Activated naive CD8-positive, alpha-beta T cell treated with anti-CD3 and anti-CD28 coated beads, Interleukin-2, amount 50 U/mL, for 24 hours (primary cell): ENCODE measurements at regions not wholly inside any gene's neighbourhood (a gene's known extent, or its start where the extent isn't known, plus 50 kb on each side); places are given as distances from the start of the nearest gene placed in this dataset.

Experiments
- ATAC-seq: fragments of 150-1000 bp; cut with Tn5 transposase; one replicate; pipeline ENCODE4 v1.10.0; 2021
- DNase-seq: peaks from one replicate; pipeline ENCODE4 v3.0.0; 2021
- H3K27ac Mint-ChIP-seq: one replicate; pipeline ENCODE4 v1.8.0; 2021; ENCODE audit warnings: mild to moderate bottlenecking, mixed read lengths
- H3K27me3 Mint-ChIP-seq: one replicate; pipeline ENCODE4 v1.8.0; 2021; ENCODE audit warnings: mixed read lengths
- H3K36me3 Mint-ChIP-seq: one replicate; pipeline ENCODE4 v1.8.0; 2021; ENCODE audit warnings: low read depth, mixed read lengths
- H3K4me1 Mint-ChIP-seq: one replicate; pipeline ENCODE4 v1.8.0; 2021; ENCODE audit warnings: mixed read lengths
- H3K4me3 Mint-ChIP-seq: one replicate; pipeline ENCODE4 v1.8.0; 2021; ENCODE audit warnings: mild to moderate bottlenecking, moderate library complexity, mixed read lengths
- H3K9me3 Mint-ChIP-seq: one replicate; pipeline ENCODE4 v1.8.0; 2021; ENCODE audit warnings: mixed read lengths

- DNase-seq (no peak), ATAC-seq (no peak)
- Mint-ChIP-seq H3K4me3 (no peak overlapping the region), H3K27ac (no peak overlapping the region), H3K9me3 (peaks cover 4% of the 10 kb centered on the region), H3K4me1 (peaks cover 1% of the 10 kb centered on the region), H3K27me3 (no peaks in the 10 kb centered on the region), H3K36me3 (no peaks in the 10 kb centered on the region)
These were observed 228.2 kb upstream of the TENM3 start for GRCh38 chr4:182015014-182015413.

GRCh38 chr4:182015893-182016292, 227.3 kb upstream of the TENM3 start:
- Mint-ChIP-seq H3K27me3 (no peaks in the 10 kb centered on the region), H3K4me1 (peaks cover 1% of the 10 kb centered on the region), H3K9me3 (peaks cover 4% of the 10 kb centered on the region), H3K27ac (no peak overlapping the region), H3K36me3 (no peaks in the 10 kb centered on the region), H3K4me3 (no peak overlapping the region)
- DNase-seq (no peak), ATAC-seq (no peak)

GRCh38 chr4:182017038-182017437, 226.2 kb upstream of the TENM3 start:
- DNase-seq (no peak), ATAC-seq (no peak)
- Mint-ChIP-seq H3K4me3 (no peak overlapping the region), H3K4me1 (peaks cover 1% of the 10 kb centered on the region), H3K9me3 (peaks cover 4% of the 10 kb centered on the region), H3K27me3 (no peaks in the 10 kb centered on the region), H3K27ac (no peak overlapping the region), H3K36me3 (no peaks in the 10 kb centered on the region)

- ATAC-seq (no peak), DNase-seq (no peak)
- Mint-ChIP-seq H3K27me3 (no peaks in the 10 kb centered on the region), H3K4me1 (peaks cover 1% of the 10 kb centered on the region), H3K36me3 (no peaks in the 10 kb centered on the region), H3K9me3 (peaks cover 4% of the 10 kb centered on the region), H3K4me3 (no peak overlapping the region), H3K27ac (no peak overlapping the region)
These were observed 224.5 kb upstream of the TENM3 start for GRCh38 chr4:182018691-182019090.

- Mint-ChIP-seq H3K36me3 (no peaks in the 10 kb centered on the region), H3K9me3 (peaks cover 4% of the 10 kb centered on the region), H3K4me3 (no peak overlapping the region), H3K4me1 (peaks cover 1% of the 10 kb centered on the region), H3K27ac (no peak overlapping the region), H3K27me3 (no peaks in the 10 kb centered on the region)
- DNase-seq (no peak), ATAC-seq (no peak)
These were observed 224.0 kb upstream of the TENM3 start for GRCh38 chr4:182019148-182019652.

GRCh38 chr4:182022909-182023308, 220.3 kb upstream of the TENM3 start:
- ATAC-seq (no peak), DNase-seq (no peak)

GRCh38 chr4:182023469-182023868, 219.7 kb upstream of the TENM3 start:
- no peak overlapping the region for H3K4me3 Mint-ChIP-seq
- ATAC-seq (no peak), DNase-seq (no peak)
- H3K27me3 Mint-ChIP-seq = no peaks in the 10 kb centered on the region
- H3K4me1 Mint-ChIP-seq = peaks cover 1% of the 10 kb centered on the region
- H3K27ac Mint-ChIP-seq = no peak overlapping the region
- H3K36me3 Mint-ChIP-seq = no peaks in the 10 kb centered on the region
- peaks cover 15% of the 10 kb centered on the region for H3K9me3 Mint-ChIP-seq

More at GRCh38 chr4:182022909-182023308, 220.3 kb upstream of the TENM3 start:
- no peaks in the 10 kb centered on the region for H3K36me3 Mint-ChIP-seq
- peaks cover 10% of the 10 kb centered on the region for H3K9me3 Mint-ChIP-seq
- H3K4me3 Mint-ChIP-seq = no peak overlapping the region
- H3K27ac Mint-ChIP-seq = no peak overlapping the region
- H3K27me3 Mint-ChIP-seq = no peaks in the 10 kb centered on the region
- H3K4me1 Mint-ChIP-seq = peaks cover 1% of the 10 kb centered on the region

- no peaks in the 10 kb centered on the region for H3K36me3 Mint-ChIP-seq
- DNase-seq = no peak
- ATAC-seq = no peak
- H3K4me1 Mint-ChIP-seq = no peaks in the 10 kb centered on the region
- no peak overlapping the region for H3K27ac Mint-ChIP-seq
- peaks cover 7% of the 10 kb centered on the region for H3K9me3 Mint-ChIP-seq
- no peaks in the 10 kb centered on the region for H3K27me3 Mint-ChIP-seq
- H3K4me3 Mint-ChIP-seq = no peak overlapping the region
These were observed 200.3 kb upstream of the TENM3 start for GRCh38 chr4:182042945-182043344.

GRCh38 chr4:182048871-182049270, 194.3 kb upstream of the TENM3 start:
- Mint-ChIP-seq H3K4me1 (no peaks in the 10 kb centered on the region), H3K36me3 (no peaks in the 10 kb centered on the region), H3K27ac (no peak overlapping the region), H3K27me3 (no peaks in the 10 kb centered on the region), H3K4me3 (no peak overlapping the region), H3K9me3 (peaks cover 1% of the 10 kb centered on the region)
- DNase-seq (no peak), ATAC-seq (no peak)

GRCh38 chr4:182056866-182057265, 186.3 kb upstream of the TENM3 start:
- no peaks in the 10 kb centered on the region for H3K4me1 Mint-ChIP-seq
- no peak overlapping the region for H3K27ac Mint-ChIP-seq
- no peaks in the 10 kb centered on the region for H3K36me3 Mint-ChIP-seq
- peaks cover 3% of the 10 kb centered on the region for H3K9me3 Mint-ChIP-seq
- ATAC-seq = no peak
- no peaks in the 10 kb centered on the region for H3K27me3 Mint-ChIP-seq
- no peak for DNase-seq
- H3K4me3 Mint-ChIP-seq = no peak overlapping the region

GRCh38 chr4:182062458-182062857, 180.7 kb upstream of the TENM3 start:
- Mint-ChIP-seq H3K27ac (no peak overlapping the region), H3K36me3 (no peaks in the 10 kb centered on the region), H3K4me3 (no peak overlapping the region), H3K9me3 (peaks cover 4% of the 10 kb centered on the region), H3K4me1 (no peaks in the 10 kb centered on the region), H3K27me3 (no peaks in the 10 kb centered on the region)
- ATAC-seq (no peak), DNase-seq (no peak)

- ATAC-seq (no peak), DNase-seq (no peak)
- no peak overlapping the region for H3K4me3 Mint-ChIP-seq
- H3K9me3 Mint-ChIP-seq = peaks cover 4% of the 10 kb centered on the region
- H3K36me3 Mint-ChIP-seq = no peaks in the 10 kb centered on the region
- H3K27me3 Mint-ChIP-seq = no peaks in the 10 kb centered on the region
- H3K27ac Mint-ChIP-seq = no peak overlapping the region
- H3K4me1 Mint-ChIP-seq = no peaks in the 10 kb centered on the region
These were observed 180.3 kb upstream of the TENM3 start for GRCh38 chr4:182062936-182063335.

- H3K36me3 Mint-ChIP-seq = no peaks in the 10 kb centered on the region
- H3K4me3 Mint-ChIP-seq = no peak overlapping the region
- no peak overlapping the region for H3K27ac Mint-ChIP-seq
- H3K27me3 Mint-ChIP-seq = no peaks in the 10 kb centered on the region
- no peaks in the 10 kb centered on the region for H3K4me1 Mint-ChIP-seq
- ATAC-seq = no peak
- no peak for DNase-seq
- peaks cover 4% of the 10 kb centered on the region for H3K9me3 Mint-ChIP-seq
These were observed 179.6 kb upstream of the TENM3 start for GRCh38 chr4:182063651-182064050.

- Mint-ChIP-seq H3K27ac (no peak overlapping the region), H3K9me3 (peaks cover 4% of the 10 kb centered on the region), H3K4me3 (no peak overlapping the region), H3K27me3 (no peaks in the 10 kb centered on the region), H3K4me1 (no peaks in the 10 kb centered on the region), H3K36me3 (no peaks in the 10 kb centered on the region)
- DNase-seq = no peak
- no peak for ATAC-seq
These were observed 177.9 kb upstream of the TENM3 start for GRCh38 chr4:182065255-182065654.

GRCh38 chr4:182066037-182066436, 177.2 kb upstream of the TENM3 start:
- no peak for ATAC-seq
- peaks cover 7% of the 10 kb centered on the region for H3K9me3 Mint-ChIP-seq
- H3K27me3 Mint-ChIP-seq = no peaks in the 10 kb centered on the region
- no peak for DNase-seq
- H3K4me3 Mint-ChIP-seq = no peak overlapping the region
- no peaks in the 10 kb centered on the region for H3K36me3 Mint-ChIP-seq
- no peaks in the 10 kb centered on the region for H3K4me1 Mint-ChIP-seq
- H3K27ac Mint-ChIP-seq = no peak overlapping the region

- Mint-ChIP-seq H3K27ac (no peak overlapping the region), H3K4me3 (no peak overlapping the region), H3K27me3 (no peaks in the 10 kb centered on the region), H3K9me3 (peaks cover 7% of the 10 kb centered on the region), H3K36me3 (no peaks in the 10 kb centered on the region), H3K4me1 (no peaks in the 10 kb centered on the region)
- DNase-seq (no peak), ATAC-seq (no peak)
These were observed 175.4 kb upstream of the TENM3 start for GRCh38 chr4:182067828-182068227.
